ENCODE measurements at regions not wholly inside any gene's neighbourhood (a gene's known extent, or its start where the extent isn't known, plus 50 kb on each side); places are given as distances from the start of the nearest gene placed in this dataset.

DNA sequence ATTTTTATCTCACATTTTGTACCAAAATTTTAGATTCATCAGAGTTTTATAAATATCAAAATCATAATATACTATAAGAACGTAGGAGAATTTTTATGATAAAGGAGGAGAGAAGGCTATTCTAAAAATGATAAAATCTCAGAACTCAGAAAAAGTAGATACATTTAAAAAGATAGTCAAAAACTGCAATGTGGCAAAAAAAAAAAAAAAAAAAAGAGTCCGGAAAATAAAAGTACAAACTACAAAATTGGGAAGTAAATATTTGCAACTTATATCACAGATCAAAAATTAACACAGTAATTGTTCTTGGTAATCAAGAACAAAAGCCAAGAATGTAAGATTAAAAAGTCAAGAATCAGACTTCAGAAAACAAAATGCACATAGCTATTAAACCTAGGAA, 332.1 kb downstream of the MCTP2 start:
- TF ChIP-seq, protein P1, sequence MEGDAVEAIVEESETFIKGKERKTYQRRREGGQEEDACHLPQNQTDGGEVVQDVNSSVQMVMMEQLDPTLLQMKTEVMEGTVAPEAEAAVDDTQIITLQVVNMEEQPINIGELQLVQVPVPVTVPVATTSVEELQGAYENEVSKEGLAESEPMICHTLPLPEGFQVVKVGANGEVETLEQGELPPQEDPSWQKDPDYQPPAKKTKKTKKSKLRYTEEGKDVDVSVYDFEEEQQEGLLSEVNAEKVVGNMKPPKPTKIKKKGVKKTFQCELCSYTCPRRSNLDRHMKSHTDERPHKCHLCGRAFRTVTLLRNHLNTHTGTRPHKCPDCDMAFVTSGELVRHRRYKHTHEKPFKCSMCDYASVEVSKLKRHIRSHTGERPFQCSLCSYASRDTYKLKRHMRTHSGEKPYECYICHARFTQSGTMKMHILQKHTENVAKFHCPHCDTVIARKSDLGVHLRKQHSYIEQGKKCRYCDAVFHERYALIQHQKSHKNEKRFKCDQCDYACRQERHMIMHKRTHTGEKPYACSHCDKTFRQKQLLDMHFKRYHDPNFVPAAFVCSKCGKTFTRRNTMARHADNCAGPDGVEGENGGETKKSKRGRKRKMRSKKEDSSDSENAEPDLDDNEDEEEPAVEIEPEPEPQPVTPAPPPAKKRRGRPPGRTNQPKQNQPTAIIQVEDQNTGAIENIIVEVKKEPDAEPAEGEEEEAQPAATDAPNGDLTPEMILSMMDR (IDR thresholded peaks at IDR 0.05) = no peak
- TF ChIP-seq TCF12 (IDR thresholded peaks at IDR 0.05) = no peak
- TF ChIP-seq TAF1 (IDR thresholded peaks at IDR 0.05; ENCODE audit: borderline replicate concordance, low read depth, low read length) = no peak
- TF ChIP-seq IRF3 (IDR thresholded peaks at IDR 0.05; ENCODE audit: low read depth, low read length) = no peak
- TF ChIP-seq SMC3 (IDR thresholded peaks at IDR 0.05; ENCODE audit: low read depth, low read length) = no peak
- no peak for TF ChIP-seq RFX5 (IDR thresholded peaks at IDR 0.05; ENCODE audit: low read length)
- TF ChIP-seq RAD21 (IDR thresholded peaks at IDR 0.05; ENCODE audit: low read length) = no peak
- TF ChIP-seq CHD2 (IDR thresholded peaks at IDR 0.05; ENCODE audit: low read length, partially characterized antibody) = no peak
- TF ChIP-seq PBX3 (IDR thresholded peaks at IDR 0.05) = no peak
- no peak for TF ChIP-seq NRF1 (IDR thresholded peaks at IDR 0.05; ENCODE audit: low read depth, low read length)
- no peak for TF ChIP-seq EZH2phosphoT487 (IDR thresholded peaks at IDR 0.05; ENCODE audit: borderline replicate concordance, low read depth)
- no peak for TF ChIP-seq REST (IDR thresholded peaks at IDR 0.05; ENCODE audit: low read depth, low read length)
- TF ChIP-seq EP300 (IDR thresholded peaks at IDR 0.05; ENCODE audit: borderline replicate concordance in 1 of 2, low read depth in 1 of 2, low read length in 1 of 2) = no peak
- no peak for TF ChIP-seq ELF1 (IDR thresholded peaks at IDR 0.05)
